ENCODE measurements at regions not wholly inside any gene's neighbourhood (a gene's known extent, or its start where the extent isn't known, plus 50 kb on each side); places are given as distances from the start of the nearest gene placed in this dataset.
A peak's percentile ranks its signal among the peaks of the same experiment; 100 is the strongest.

- H3K4me3 Mint-ChIP-seq (ENCODE audit: unreplicated experiment) = no peak overlapping the region
- no peak overlapping the region for H3K27ac Mint-ChIP-seq (ENCODE audit: unreplicated experiment)
- H3K27me3 Mint-ChIP-seq (ENCODE audit: unreplicated experiment) = no peaks in the 10 kb centered on the region
- H3K36me3 Mint-ChIP-seq (ENCODE audit: unreplicated experiment) = no peaks in the 10 kb centered on the region
- peaks cover 5% of the 10 kb centered on the region for H3K9me3 Mint-ChIP-seq (ENCODE audit: unreplicated experiment)
- peaks cover 48% of the 10 kb centered on the region for H3K4me1 Mint-ChIP-seq (ENCODE audit: unreplicated experiment)
- no peak for TF ChIP-seq CTCF (IDR thresholded peaks at IDR 0.05)
- no peak for DNase-seq (ENCODE audit: extremely low spot score, unreplicated experiment)
Observed at GRCh38 chr16:59330019-59330670, 596.0 kb upstream of the GOT2 start.

- DNase-seq (ENCODE audit: extremely low spot score, unreplicated experiment) = no peak
- TF ChIP-seq CTCF (IDR thresholded peaks at IDR 0.05) = no peak
- H3K27ac Mint-ChIP-seq (ENCODE audit: unreplicated experiment) = no peak overlapping the region
- H3K27me3 Mint-ChIP-seq (ENCODE audit: unreplicated experiment) = no peaks in the 10 kb centered on the region
- H3K36me3 Mint-ChIP-seq (ENCODE audit: unreplicated experiment) = no peaks in the 10 kb centered on the region
- peaks cover 58% of the 10 kb centered on the region for H3K4me1 Mint-ChIP-seq (ENCODE audit: unreplicated experiment)
- H3K9me3 Mint-ChIP-seq (ENCODE audit: unreplicated experiment) = peaks cover 5% of the 10 kb centered on the region
- no peak overlapping the region for H3K4me3 Mint-ChIP-seq (ENCODE audit: unreplicated experiment)
Observed at GRCh38 chr16:59328961-59329360, 594.8 kb upstream of the GOT2 start.

GRCh38 chr16:59327894-59328293 lies 593.8 kb upstream of the GOT2 start:
- Mint-ChIP-seq H3K9me3 (ENCODE audit: unreplicated experiment) (peaks cover 5% of the 10 kb centered on the region), H3K36me3 (ENCODE audit: unreplicated experiment) (no peaks in the 10 kb centered on the region), H3K4me1 (ENCODE audit: unreplicated experiment) (peaks cover 64% of the 10 kb centered on the region), H3K27ac (ENCODE audit: unreplicated experiment) (no peak overlapping the region), H3K4me3 (ENCODE audit: unreplicated experiment) (no peak overlapping the region), H3K27me3 (ENCODE audit: unreplicated experiment) (no peaks in the 10 kb centered on the region)
- no peak for TF ChIP-seq CTCF (IDR thresholded peaks at IDR 0.05)
- DNase-seq (ENCODE audit: extremely low spot score, unreplicated experiment) = no peak

- Mint-ChIP-seq H3K36me3 (ENCODE audit: unreplicated experiment) (no peaks in the 10 kb centered on the region), H3K27me3 (ENCODE audit: unreplicated experiment) (no peaks in the 10 kb centered on the region), H3K9me3 (ENCODE audit: unreplicated experiment) (peaks cover 5% of the 10 kb centered on the region), H3K4me1 (ENCODE audit: unreplicated experiment) (peaks cover 64% of the 10 kb centered on the region), H3K27ac (ENCODE audit: unreplicated experiment) (peak overlapping the region; percentile 24), H3K4me3 (ENCODE audit: unreplicated experiment) (no peak overlapping the region)
- TF ChIP-seq CTCF (IDR thresholded peaks at IDR 0.05) = no peak
- no peak for DNase-seq (ENCODE audit: extremely low spot score, unreplicated experiment)
Observed at GRCh38 chr16:59326955-59327354, 592.8 kb upstream of the GOT2 start.

GRCh38 chr16:59324462-59324861 lies 590.3 kb upstream of the GOT2 start:
- Mint-ChIP-seq H3K36me3 (ENCODE audit: unreplicated experiment) (no peaks in the 10 kb centered on the region), H3K4me1 (ENCODE audit: unreplicated experiment) (peaks cover 54% of the 10 kb centered on the region), H3K4me3 (ENCODE audit: unreplicated experiment) (no peak overlapping the region), H3K27ac (ENCODE audit: unreplicated experiment) (peak overlapping the region; percentile 71), H3K27me3 (ENCODE audit: unreplicated experiment) (no peaks in the 10 kb centered on the region), H3K9me3 (ENCODE audit: unreplicated experiment) (peaks cover 5% of the 10 kb centered on the region)
- TF ChIP-seq CTCF (IDR thresholded peaks at IDR 0.05) = no peak
- no peak for DNase-seq (ENCODE audit: extremely low spot score, unreplicated experiment)
